Keratinocyte (primary cell): ENCODE measurements at regions not wholly inside any gene's neighbourhood (a gene's known extent, or its start where the extent isn't known, plus 50 kb on each side); places are given as distances from the start of the nearest gene placed in this dataset.

Experiments
- DNase-seq: peaks from one replicate; pipeline ENCODE4 v3.0.0-alpha.2; 2011; ENCODE audit warnings: low read depth, missing footprints, low spot score
- FAIRE-seq: peaks from 2 replicates; lab custom pipeline; 2011; peaks lifted over from hg19 to GRCh38; lab: Jason Lieb, UNC
- H2AFZ ChIP-seq: 2 replicates; pipeline ENCODE4 v1.6.0; 2012; ENCODE audit warnings: low read length, control low read depth, inconsistent platforms; ENCODE audit not compliant: control insufficient read depth
- H3K27ac ChIP-seq: 2 replicates; pipeline ENCODE4 v1.5.1; 2011; ENCODE audit warnings: low read length; ENCODE audit not compliant: control insufficient read depth, insufficient read depth
- H3K27me3 ChIP-seq: 3 replicates; pipeline ENCODE4 v1.6.0; 2011; ENCODE audit warnings: low read length; ENCODE audit not compliant: control insufficient read depth, insufficient read depth; ENCODE audit errors: extremely low read depth
- H3K36me3 ChIP-seq, 2 experiments: 2 replicates in 1 of 2; 3 replicates in 1 of 2; pipeline ENCODE4 v1.5.1; 2011; ENCODE audit warnings: low read length in 2 of 2, mild to moderate bottlenecking in 1 of 2; ENCODE audit not compliant: control insufficient read depth in 2 of 2, insufficient read depth in 2 of 2; ENCODE audit errors: extremely low read depth in 1 of 2
- H3K4me1 ChIP-seq: 3 replicates; pipeline ENCODE4 v1.5.1; 2011; ENCODE audit warnings: low read length; ENCODE audit not compliant: control insufficient read depth, insufficient read depth; ENCODE audit errors: extremely low read depth
- H3K4me2 ChIP-seq: 3 replicates; pipeline ENCODE4 v1.6.0; 2011; ENCODE audit warnings: low read depth, low read length; ENCODE audit not compliant: control insufficient read depth, insufficient read depth; ENCODE audit errors: extremely low read depth
- H3K4me3 ChIP-seq, 3 experiments: fragments of 200-600 bp in 1 of 3; sonication (generic) in 1 of 3; 2 replicates in 2 of 3; 3 replicates in 1 of 3; pipeline ENCODE4 v1.5.1; 2011 to 2016; ENCODE audit warnings: low read length in 3 of 3, mild to moderate bottlenecking in 3 of 3, control low read depth in 2 of 3, inconsistent platforms in 1 of 3, low read depth in 1 of 3, mixed read lengths in 1 of 3, mixed run types in 1 of 3, moderate library complexity in 1 of 3; ENCODE audit not compliant: control insufficient read depth in 2 of 3, insufficient read depth in 2 of 3; ENCODE audit errors: extremely low read depth in 1 of 3
- H3K79me2 ChIP-seq: 2 replicates; pipeline ENCODE4 v1.6.0; 2012; ENCODE audit warnings: low read length; ENCODE audit not compliant: control insufficient read depth, insufficient read depth
- H3K9ac ChIP-seq: 3 replicates; pipeline ENCODE4 v1.6.0; 2011; ENCODE audit warnings: low read length; ENCODE audit not compliant: control insufficient read depth, insufficient read depth; ENCODE audit errors: extremely low read depth
- H3K9me1 ChIP-seq: 3 replicates; pipeline ENCODE4 v1.6.0; 2011; ENCODE audit warnings: low read length; ENCODE audit not compliant: control insufficient read depth, insufficient read depth; ENCODE audit errors: extremely low read depth
- H3K9me3 ChIP-seq: 2 replicates; pipeline ENCODE4 v1.5.1; 2012; ENCODE audit warnings: low read depth, low read length; ENCODE audit not compliant: control insufficient read depth
- H4K20me1 ChIP-seq: 3 replicates; pipeline ENCODE4 v1.6.0; 2011; ENCODE audit warnings: low read length; ENCODE audit not compliant: control insufficient read depth, insufficient read depth; ENCODE audit errors: extremely low read depth
- EZH2 ChIP-seq: IDR thresholded peaks from one replicate; pipeline ENCODE4 v1.6.1; 2012; ENCODE audit warnings: inconsistent platforms, mild to moderate bottlenecking, low read length, moderate library complexity
- dilution Hi-C: fragments of 300-500 bp; cut with MboI; formaldehyde crosslinking; loops from one replicate; pipeline ENCODE4 v1.7.0; 2020; ENCODE audit warnings: low sequenced_read_pairs; ENCODE audit not compliant: extremely low pct_ligation_motif_present
- TF ChIP-seq, protein P1 (sequence below), 3 experiments: IDR thresholded peaks in 1 of 3; conservative IDR thresholded peaks in 1 of 3; optimal IDR thresholded peaks in 1 of 3; 2 replicates in 2 of 3; 3 replicates in 1 of 3; pipeline versions ENCODE3 to v1.5.1; 2011; ENCODE audit warnings: low read length in 3 of 3, mild to moderate bottlenecking in 3 of 3, moderate library complexity in 2 of 3, control low read depth in 1 of 3, inconsistent platforms in 1 of 3; ENCODE audit not compliant: insufficient read depth in 2 of 3; ENCODE audit errors: extremely low read depth in 1 of 3

DNA sequence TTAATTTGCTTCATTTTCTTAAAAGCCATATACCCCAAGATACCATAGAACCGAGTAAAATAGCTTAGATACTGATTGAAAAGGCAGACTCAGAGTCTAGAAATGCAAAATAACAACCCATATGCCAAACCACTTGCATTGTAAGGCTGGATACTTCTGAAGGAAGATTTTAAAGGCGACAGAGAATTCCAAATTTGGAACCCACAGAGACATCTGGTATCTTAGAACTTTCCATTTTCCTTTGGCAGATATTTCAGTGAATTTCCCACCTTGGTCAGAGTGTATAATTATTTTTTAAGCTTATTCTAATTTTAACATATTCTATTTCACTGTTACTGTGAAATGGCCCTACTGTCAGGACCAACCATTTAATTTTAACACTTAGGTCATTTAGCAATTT, 186.4 kb upstream of the E2F7 start:
- no peak for TF ChIP-seq EZH2
- TF ChIP-seq, protein P1, sequence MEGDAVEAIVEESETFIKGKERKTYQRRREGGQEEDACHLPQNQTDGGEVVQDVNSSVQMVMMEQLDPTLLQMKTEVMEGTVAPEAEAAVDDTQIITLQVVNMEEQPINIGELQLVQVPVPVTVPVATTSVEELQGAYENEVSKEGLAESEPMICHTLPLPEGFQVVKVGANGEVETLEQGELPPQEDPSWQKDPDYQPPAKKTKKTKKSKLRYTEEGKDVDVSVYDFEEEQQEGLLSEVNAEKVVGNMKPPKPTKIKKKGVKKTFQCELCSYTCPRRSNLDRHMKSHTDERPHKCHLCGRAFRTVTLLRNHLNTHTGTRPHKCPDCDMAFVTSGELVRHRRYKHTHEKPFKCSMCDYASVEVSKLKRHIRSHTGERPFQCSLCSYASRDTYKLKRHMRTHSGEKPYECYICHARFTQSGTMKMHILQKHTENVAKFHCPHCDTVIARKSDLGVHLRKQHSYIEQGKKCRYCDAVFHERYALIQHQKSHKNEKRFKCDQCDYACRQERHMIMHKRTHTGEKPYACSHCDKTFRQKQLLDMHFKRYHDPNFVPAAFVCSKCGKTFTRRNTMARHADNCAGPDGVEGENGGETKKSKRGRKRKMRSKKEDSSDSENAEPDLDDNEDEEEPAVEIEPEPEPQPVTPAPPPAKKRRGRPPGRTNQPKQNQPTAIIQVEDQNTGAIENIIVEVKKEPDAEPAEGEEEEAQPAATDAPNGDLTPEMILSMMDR (optimal IDR thresholded peaks at IDR 0.05 in 1 of 3, IDR thresholded peaks at IDR 0.05 in 1 of 3, conservative IDR thresholded peaks at IDR 0.05 in 1 of 3; ENCODE audit: extremely low read depth in 1 of 3, insufficient read depth in 2 of 3, low read length in 3 of 3): no peak
- H3K9me1 ChIP-seq: no peaks in the 10 kb centered on the region
- no peaks in the 10 kb centered on the region for H3K4me1 ChIP-seq
- H3K79me2 ChIP-seq: no peaks in the 10 kb centered on the region
- no peak overlapping the region for H2AFZ ChIP-seq
- dilution Hi-C loops: no loop called here
- no peak overlapping the region for H3K4me2 ChIP-seq
- H4K20me1 ChIP-seq: no peaks in the 10 kb centered on the region
- no peaks in the 10 kb centered on the region for H3K27me3 ChIP-seq
- H3K27ac ChIP-seq: no peak overlapping the region
- H3K9ac ChIP-seq: no peak overlapping the region
- H3K4me3 ChIP-seq: no peak overlapping the region
- no peaks in the 10 kb centered on the region for H3K36me3 ChIP-seq
- FAIRE-seq (no peak), DNase-seq (no peak)
- no peaks in the 10 kb centered on the region for H3K9me3 ChIP-seq

GRCh38 chr12:77249892-77250291, 184.5 kb upstream of the E2F7 start:
- Histone ChIP-seq H2AFZ (no peak overlapping the region), H3K27ac (no peak overlapping the region), H3K4me2 (no peak overlapping the region), H4K20me1 (no peaks in the 10 kb centered on the region), H3K9ac (no peak overlapping the region), H3K9me1 (no peaks in the 10 kb centered on the region), H3K9me3 (no peaks in the 10 kb centered on the region), H3K27me3 (no peaks in the 10 kb centered on the region), H3K4me3 (no peak overlapping the region), H3K79me2 (no peaks in the 10 kb centered on the region), H3K36me3 (no peaks in the 10 kb centered on the region), H3K4me1 (no peaks in the 10 kb centered on the region)
- FAIRE-seq (no peak), DNase-seq (no peak)
- TF ChIP-seq, protein P1 (optimal IDR thresholded peaks at IDR 0.05 in 1 of 3, IDR thresholded peaks at IDR 0.05 in 1 of 3, conservative IDR thresholded peaks at IDR 0.05 in 1 of 3; ENCODE audit: extremely low read depth in 1 of 3, insufficient read depth in 2 of 3, low read length in 3 of 3): no peak
- no peak for TF ChIP-seq EZH2
- dilution Hi-C loops: no loop called here
